Astrocyte (in vitro differentiated cells and primary cell): ENCODE measurements at regions not wholly inside any gene's neighbourhood (a gene's known extent, or its start where the extent isn't known, plus 50 kb on each side); places are given as distances from the start of the nearest gene placed in this dataset.

Experiments
- EZH2 ChIP-seq: IDR thresholded peaks from 2 replicates; pipeline ENCODE4 v1.6.1; 2012; ENCODE audit warnings: mild to moderate bottlenecking, low read length, inconsistent platforms; ENCODE audit not compliant: insufficient read depth
- TF ChIP-seq, protein P1 (sequence below): IDR thresholded peaks from 2 replicates; pipeline ENCODE4 v1.5.1; 2011; ENCODE audit warnings: low read depth, mild to moderate bottlenecking, inconsistent platforms, low read length, moderate library complexity; ENCODE audit not compliant: insufficient read depth

DNA sequence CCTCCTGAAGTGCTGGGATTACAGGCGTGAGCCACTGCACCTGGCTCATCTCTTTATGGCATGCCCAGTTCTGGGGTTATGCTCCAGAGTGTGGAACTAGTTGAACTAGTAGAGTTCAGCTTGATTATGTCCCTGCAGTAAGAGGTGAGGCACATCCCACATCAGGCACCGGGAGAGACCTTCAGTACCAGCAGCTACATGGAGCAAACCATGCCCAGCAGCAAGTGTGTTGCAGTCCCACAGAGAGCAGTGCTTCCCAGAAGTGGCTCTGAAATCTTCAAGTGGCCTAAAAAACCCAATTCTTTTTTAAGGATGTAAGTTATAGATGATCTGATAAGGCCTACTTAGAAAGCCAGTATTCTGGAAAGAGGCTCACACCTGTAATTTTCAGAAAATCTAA, 331.9 kb upstream of the PRKCQ start:
- TF ChIP-seq, protein P1, sequence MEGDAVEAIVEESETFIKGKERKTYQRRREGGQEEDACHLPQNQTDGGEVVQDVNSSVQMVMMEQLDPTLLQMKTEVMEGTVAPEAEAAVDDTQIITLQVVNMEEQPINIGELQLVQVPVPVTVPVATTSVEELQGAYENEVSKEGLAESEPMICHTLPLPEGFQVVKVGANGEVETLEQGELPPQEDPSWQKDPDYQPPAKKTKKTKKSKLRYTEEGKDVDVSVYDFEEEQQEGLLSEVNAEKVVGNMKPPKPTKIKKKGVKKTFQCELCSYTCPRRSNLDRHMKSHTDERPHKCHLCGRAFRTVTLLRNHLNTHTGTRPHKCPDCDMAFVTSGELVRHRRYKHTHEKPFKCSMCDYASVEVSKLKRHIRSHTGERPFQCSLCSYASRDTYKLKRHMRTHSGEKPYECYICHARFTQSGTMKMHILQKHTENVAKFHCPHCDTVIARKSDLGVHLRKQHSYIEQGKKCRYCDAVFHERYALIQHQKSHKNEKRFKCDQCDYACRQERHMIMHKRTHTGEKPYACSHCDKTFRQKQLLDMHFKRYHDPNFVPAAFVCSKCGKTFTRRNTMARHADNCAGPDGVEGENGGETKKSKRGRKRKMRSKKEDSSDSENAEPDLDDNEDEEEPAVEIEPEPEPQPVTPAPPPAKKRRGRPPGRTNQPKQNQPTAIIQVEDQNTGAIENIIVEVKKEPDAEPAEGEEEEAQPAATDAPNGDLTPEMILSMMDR, result no peak
- no peak for TF ChIP-seq EZH2
